CD4-positive, alpha-beta T cell treated with Interferon gamma for 1 hour (primary cell): ENCODE measurements at regions not wholly inside any gene's neighbourhood (a gene's known extent, or its start where the extent isn't known, plus 50 kb on each side); places are given as distances from the start of the nearest gene placed in this dataset.

Experiments used
- DNase-seq: peaks from one replicate; pipeline ENCODE4 v3.0.0-alpha.2; 2020

- no peak for DNase-seq
Measured at GRCh38 chr1:240001177-240001740, 90.4 kb upstream of the FMN2 start.

DNA sequence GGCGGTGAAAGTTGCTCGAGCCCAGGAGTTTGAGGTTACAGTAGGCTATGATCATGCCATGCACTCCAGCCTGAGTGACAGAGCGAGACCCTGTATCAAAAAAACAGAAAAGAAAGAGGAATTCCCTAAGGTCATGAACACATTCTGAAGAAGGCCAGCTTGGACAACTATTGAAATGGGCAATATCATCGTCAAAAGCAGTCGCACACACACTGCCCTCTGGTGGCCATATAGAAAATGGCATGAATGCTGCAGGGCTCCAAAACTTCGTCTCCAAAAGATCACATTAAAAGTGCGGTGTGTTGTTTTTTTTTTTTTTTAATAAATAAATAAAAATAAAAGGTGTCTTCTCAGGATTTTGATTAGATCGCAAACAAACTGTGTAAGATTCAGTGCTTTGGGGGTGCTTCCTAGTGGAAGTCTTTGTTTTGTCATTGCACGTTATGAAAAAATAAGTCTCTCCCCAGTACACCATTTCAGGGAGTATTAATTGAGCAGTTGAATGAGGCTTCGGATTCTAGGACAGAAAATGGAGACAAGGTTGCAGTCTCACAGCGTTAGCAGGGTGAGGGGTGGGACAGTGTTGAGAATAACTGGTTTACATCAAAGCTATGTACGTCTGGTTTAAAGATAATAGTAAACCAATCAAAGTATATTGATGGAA lies 87.5 kb upstream of the FMN2 start:
- no peak for DNase-seq

DNA sequence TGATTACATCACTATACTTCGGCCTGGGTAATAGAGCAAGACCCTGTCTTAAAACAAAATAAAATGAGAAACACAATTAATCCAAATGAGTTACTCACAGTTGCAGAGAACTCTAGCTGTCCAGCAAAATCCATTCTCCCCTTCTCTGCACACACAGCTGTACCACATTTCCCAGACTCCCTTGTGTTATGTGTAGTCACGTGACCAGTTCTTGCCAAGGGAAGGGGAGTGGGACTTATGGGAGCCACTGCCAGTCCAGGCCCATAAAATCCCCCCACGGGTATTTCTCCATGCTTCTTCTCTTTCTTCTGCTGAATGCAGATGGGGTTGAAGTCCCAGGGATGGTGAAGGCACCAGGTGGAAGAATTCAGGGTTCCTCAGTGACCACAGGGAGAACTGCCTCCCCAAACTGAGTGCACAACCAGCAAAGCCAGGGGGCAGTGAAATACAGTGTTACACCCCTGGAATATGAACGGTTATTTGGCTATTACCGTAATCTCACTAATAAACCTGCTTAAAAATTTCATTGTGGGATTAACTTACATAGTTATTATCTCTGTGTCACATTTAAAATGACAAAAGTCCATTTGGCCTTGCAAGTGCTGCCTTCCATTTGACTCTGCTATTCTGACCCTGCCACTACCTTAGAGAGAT lies 85.6 kb upstream of the FMN2 start:
- no peak for DNase-seq

GRCh38 chr1:240008298-240008697 lies 83.4 kb upstream of the FMN2 start:
- no peak for DNase-seq

DNA sequence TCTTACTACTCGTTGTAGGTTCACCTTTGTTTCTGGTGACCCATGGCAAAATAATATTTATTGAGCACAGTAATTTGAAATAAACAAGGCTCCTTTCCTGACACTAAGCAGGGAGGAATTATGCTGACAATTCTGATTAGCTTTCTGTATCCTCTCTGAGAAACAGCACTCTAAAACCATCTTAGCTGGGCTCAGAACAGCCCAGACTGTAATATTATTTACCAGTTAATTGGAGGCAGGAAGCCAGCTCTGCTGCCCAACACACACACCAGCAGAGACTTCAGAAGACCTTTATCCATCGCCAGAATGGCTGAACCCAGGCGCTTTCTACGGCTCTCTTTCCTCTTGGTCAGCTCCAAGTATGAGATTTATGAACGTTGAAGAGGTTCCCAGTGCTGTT lies 77.6 kb upstream of the FMN2 start:
- no peak for DNase-seq

GRCh38 chr1:240018617-240019016 lies 73.1 kb upstream of the FMN2 start:
- no peak for DNase-seq

- no peak for DNase-seq
Measured at GRCh38 chr1:240019524-240019923, 72.2 kb upstream of the FMN2 start.

DNA sequence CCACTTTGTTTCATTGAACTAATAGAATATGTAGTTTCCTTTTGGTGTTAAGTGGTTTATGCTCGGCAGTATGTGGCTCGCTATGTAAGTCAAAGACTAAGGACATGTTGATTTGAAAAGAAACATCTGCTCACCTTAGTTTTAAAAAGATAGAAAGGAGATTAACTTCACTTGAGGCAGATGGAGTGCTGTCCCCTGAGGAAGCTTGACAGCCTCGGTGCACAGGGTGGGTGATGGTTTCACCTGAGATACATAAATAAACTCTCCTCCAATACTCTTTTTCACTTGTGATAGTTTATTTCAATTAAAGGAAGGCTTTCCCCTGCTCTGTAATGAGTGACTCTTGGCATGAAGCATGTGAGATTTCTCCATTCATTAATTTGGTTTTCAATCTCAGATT lies 70.8 kb upstream of the FMN2 start:
- no peak for DNase-seq

DNA sequence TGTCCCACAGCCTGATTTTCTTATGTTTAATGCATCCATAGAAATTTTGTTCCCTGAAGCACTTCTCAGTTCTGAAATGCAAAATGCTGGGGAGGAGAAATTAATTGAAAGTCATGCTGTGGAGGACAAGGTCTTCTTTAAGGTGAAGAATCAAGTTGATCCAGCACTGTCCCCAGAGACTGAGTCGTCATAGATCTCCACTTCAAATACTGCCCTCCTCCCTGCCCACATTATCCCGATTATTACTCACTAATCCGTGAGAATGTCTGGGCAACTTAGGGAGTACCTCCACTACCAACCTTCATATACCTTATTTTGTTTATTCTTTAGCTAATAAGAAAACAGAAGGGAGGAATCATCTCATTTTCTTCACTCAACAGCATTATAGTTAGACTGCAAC lies 70.0 kb upstream of the FMN2 start:
- DNase-seq, result no peak

GRCh38 chr1:240027059-240027462 lies 64.6 kb upstream of the FMN2 start:
- DNase-seq, result no peak

- DNase-seq, result no peak
Measured at GRCh38 chr1:240029418-240029817, 62.3 kb upstream of the FMN2 start.

- DNase-seq, result no peak
Measured at GRCh38 chr1:240030236-240030635, 61.4 kb upstream of the FMN2 start.

GRCh38 chr1:240031009-240031408 lies 60.7 kb upstream of the FMN2 start:
- no peak for DNase-seq

DNA sequence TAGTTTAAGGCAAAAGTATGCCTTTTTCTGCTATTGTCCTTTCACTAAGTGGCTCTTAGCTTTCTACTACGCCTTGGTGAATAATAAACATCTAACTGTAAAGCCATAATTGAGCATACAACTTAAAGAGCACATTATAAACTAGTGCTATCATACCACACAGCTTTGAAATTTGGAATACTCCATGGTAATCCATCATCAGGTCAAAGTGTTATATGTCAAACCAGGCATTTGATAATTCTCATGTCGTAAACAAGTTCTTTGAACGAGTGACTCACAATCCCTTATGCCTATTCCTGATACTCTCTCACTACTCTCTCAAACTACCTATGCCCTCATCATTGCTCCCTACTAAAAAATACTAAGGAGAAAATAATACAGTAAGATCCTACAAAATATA lies 60.3 kb upstream of the FMN2 start:
- no peak for DNase-seq

DNA sequence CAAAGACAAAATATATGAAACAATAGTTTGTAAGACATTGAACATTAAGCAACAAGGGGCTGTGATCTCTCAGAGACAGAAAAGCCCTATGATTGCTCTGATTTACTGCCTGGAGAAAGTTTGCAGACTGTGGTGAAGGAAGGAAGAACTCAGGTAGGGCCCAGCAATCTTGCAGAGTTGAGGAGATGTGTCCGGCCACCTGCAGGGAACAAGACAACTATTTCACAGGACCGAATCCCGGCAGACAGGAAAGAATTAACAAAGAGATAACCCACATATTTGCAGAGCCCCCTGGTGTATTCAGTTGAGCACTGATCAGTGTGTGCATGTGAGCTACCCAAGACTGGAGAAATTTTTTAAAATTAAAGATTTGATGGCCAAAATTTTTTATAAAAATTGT lies 58.3 kb upstream of the FMN2 start:
- DNase-seq, result no peak

DNA sequence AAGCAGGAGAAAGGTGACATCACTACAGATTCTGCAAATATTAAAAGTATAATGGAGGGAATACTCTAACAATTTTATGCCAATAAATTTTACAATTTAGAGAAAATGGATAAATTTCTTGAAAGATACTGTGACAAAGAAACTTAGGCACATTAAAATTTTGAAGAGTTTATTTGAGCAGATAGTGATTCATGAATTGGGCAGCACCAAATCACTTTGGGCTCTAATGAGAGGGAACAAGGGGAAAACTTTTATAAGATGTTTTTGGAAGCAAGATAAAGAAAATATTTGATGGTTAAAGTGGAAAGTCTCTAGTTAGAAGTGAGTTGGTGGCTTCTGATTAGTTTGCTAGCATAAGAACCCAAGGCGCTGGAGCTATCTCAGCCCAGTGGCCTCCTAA lies 55.2 kb upstream of the FMN2 start:
- DNase-seq, result no peak
